ENCODE measurements at regions not wholly inside any gene's neighbourhood (a gene's known extent, or its start where the extent isn't known, plus 50 kb on each side); places are given as distances from the start of the nearest gene placed in this dataset.

GRCh38 chr3:76063811-76064210 lies 278.5 kb upstream of the ZNF717 start:
- no peak for DNase-seq (ENCODE audit: low read depth)

GRCh38 chr3:76065964-76066363 lies 280.6 kb upstream of the ZNF717 start:
- DNase-seq (ENCODE audit: low read depth): peak; percentile 28

- DNase-seq (ENCODE audit: low read depth): no peak
Measured at GRCh38 chr3:76078101-76078500, 292.8 kb upstream of the ZNF717 start.

- DNase-seq (ENCODE audit: low read depth): peak; percentile 64
Measured at GRCh38 chr3:76083992-76084391, 298.6 kb upstream of the ZNF717 start.

- DNase-seq (ENCODE audit: low read depth): no peak
Measured at GRCh38 chr3:76096036-76096435, 310.7 kb upstream of the ZNF717 start.

- DNase-seq (ENCODE audit: low read depth): no peak
Measured at GRCh38 chr3:76096836-76097588, 311.7 kb upstream of the ZNF717 start.

- DNase-seq (ENCODE audit: low read depth): no peak
Measured at GRCh38 chr3:76097589-76097969, 312.2 kb upstream of the ZNF717 start.

GRCh38 chr3:76099956-76100355 lies 314.6 kb upstream of the ZNF717 start:
- no peak for DNase-seq (ENCODE audit: low read depth)

- peak; percentile 31 for DNase-seq (ENCODE audit: low read depth)
Measured at GRCh38 chr3:76107935-76108570, 322.7 kb upstream of the ZNF717 start.

GRCh38 chr3:76111808-76112207 lies 326.5 kb upstream of the ZNF717 start:
- DNase-seq (ENCODE audit: low read depth): no peak

GRCh38 chr3:76122007-76122406 lies 336.7 kb upstream of the ZNF717 start:
- peak; percentile 45 for DNase-seq (ENCODE audit: low read depth)

GRCh38 chr3:76129441-76129840 lies 344.1 kb upstream of the ZNF717 start:
- no peak for DNase-seq (ENCODE audit: low read depth)

- DNase-seq (ENCODE audit: low read depth): peak; percentile 85
Measured at GRCh38 chr3:76131396-76132153, 346.2 kb upstream of the ZNF717 start.

GRCh38 chr3:76132154-76132470 lies 346.8 kb upstream of the ZNF717 start:
- no peak for DNase-seq (ENCODE audit: low read depth)

- peak; percentile 64 for DNase-seq (ENCODE audit: low read depth)
Measured at GRCh38 chr3:76134166-76134565, 348.8 kb upstream of the ZNF717 start.

GRCh38 chr3:76138921-76139320 lies 353.6 kb upstream of the ZNF717 start:
- DNase-seq (ENCODE audit: low read depth): no peak

GRCh38 chr3:76147846-76148245 lies 362.5 kb upstream of the ZNF717 start:
- no peak for DNase-seq (ENCODE audit: low read depth)

- no peak for DNase-seq (ENCODE audit: low read depth)
Measured at GRCh38 chr3:76152028-76152427, 366.7 kb upstream of the ZNF717 start.

- no peak for DNase-seq (ENCODE audit: low read depth)
Measured at GRCh38 chr3:76161856-76162255, 376.5 kb upstream of the ZNF717 start.

GRCh38 chr3:76171647-76172046 lies 386.3 kb upstream of the ZNF717 start:
- DNase-seq (ENCODE audit: low read depth): no peak

- no peak for DNase-seq (ENCODE audit: low read depth)
Measured at GRCh38 chr3:76177610-76178009, 392.3 kb upstream of the ZNF717 start.

GRCh38 chr3:76178412-76178811 lies 393.1 kb upstream of the ZNF717 start:
- no peak for DNase-seq (ENCODE audit: low read depth)

GRCh38 chr3:76181213-76181612 lies 395.9 kb upstream of the ZNF717 start:
- DNase-seq (ENCODE audit: low read depth): no peak

Data from LHCN-M2 (cell line).